Stomach (tissue), 4 donors: ENCODE measurements at regions not wholly inside any gene's neighbourhood (a gene's known extent, or its start where the extent isn't known, plus 50 kb on each side); places are given as distances from the start of the nearest gene placed in this dataset.

Experiments used
- CTCF ChIP-seq, 7 experiments: fragments of 450-650 bp in 4 of 7; fragments of 200-600 bp in 3 of 7; sonication (generic) in 3 of 7; IDR thresholded peaks; one replicate each; pipeline ENCODE4 v1.5.1; 2016 to 2019; ENCODE audit warnings: antibody characterized with exemption in 7 of 7, control low read depth in 2 of 7, mild to moderate bottlenecking in 1 of 7
- EP300 ChIP-seq: sonication (generic); formaldehyde crosslinking; IDR thresholded peaks from one replicate; pipeline ENCODE4 v1.6.1; 2017; ENCODE audit warnings: antibody characterized with exemption
- POLR2A ChIP-seq, 4 donors: fragments of 450-650 bp; IDR thresholded peaks; one replicate each; pipeline ENCODE4 v1.6.1; 2016; ENCODE audit warnings: antibody characterized with exemption in 4 of 4, control low read depth in 2 of 4, mild to moderate bottlenecking in 1 of 4, moderate library complexity in 1 of 4
- POLR2AphosphoS5 ChIP-seq, 3 donors: sonication (generic); formaldehyde crosslinking; IDR thresholded peaks; one replicate each; pipeline ENCODE4 v1.6.1; 2016; ENCODE audit warnings: antibody characterized with exemption in 3 of 3

GRCh38 chr12:114141921-114142564 is 175.9 kb upstream of the RBM19 start:
- TF ChIP-seq POLR2A (IDR thresholded peaks at IDR 0.05) = no peak
- no peak for TF ChIP-seq CTCF (IDR thresholded peaks at IDR 0.05)
- no peak for TF ChIP-seq EP300
- TF ChIP-seq POLR2AphosphoS5 (IDR thresholded peaks at IDR 0.05) = no peak
